ENCODE measurements at regions not wholly inside any gene's neighbourhood (a gene's known extent, or its start where the extent isn't known, plus 50 kb on each side); places are given as distances from the start of the nearest gene placed in this dataset.

GRCh38 chr7:21071561-21072501 is 285.1 kb upstream of the SP8 start:
- H3K36me3 ChIP-seq (ENCODE audit: control insufficient read depth in 2 of 2, insufficient read depth in 1 of 2, low read length in 2 of 2), result no peaks in the 10 kb centered on the region
- no peak overlapping the region for H3K4me3 ChIP-seq (ENCODE audit: low read depth, low read length)
- H3K9me3 ChIP-seq (ENCODE audit: control insufficient read depth, insufficient read depth, low read depth, low read length), result no peaks in the 10 kb centered on the region
- H3K27ac ChIP-seq (ENCODE audit: extremely low read depth, low read depth, low read length), result no peak overlapping the region
- POLR2A ChIA-PET, result no interaction called here
- peaks cover 9% of the 10 kb centered on the region; the same call in 1 of the 2 replicates for H3K4me1 ChIP-seq (ENCODE audit: control insufficient read depth, insufficient read depth, low read length)
- CTCF ChIA-PET, result interaction anchor here (0.6 kb wide), 1 partner anchor 34 kb away, joined by 4 read pairs; no protein-coding TSS in a partner anchor
- no peak for TF ChIP-seq ZNF433 (tag by site-specific recombination; IDR thresholded peaks at IDR 0.05; ENCODE audit: low read depth)
- TF ChIP-seq ZNF558 (tag by site-specific recombination; IDR thresholded peaks at IDR 0.05), result no peak
- TF ChIP-seq ZNF843 (tag by site-specific recombination; IDR thresholded peaks at IDR 0.05), result no peak
- no peak for TF ChIP-seq ATF2 (tag by site-specific recombination; IDR thresholded peaks at IDR 0.05; ENCODE audit: low read depth)
- no peak for TF ChIP-seq ZBTB8A (tag by site-specific recombination; IDR thresholded peaks at IDR 0.05)
- no peak for TF ChIP-seq ZNF610 (tag by site-specific recombination; IDR thresholded peaks at IDR 0.05; ENCODE audit: borderline replicate concordance)

DNA sequence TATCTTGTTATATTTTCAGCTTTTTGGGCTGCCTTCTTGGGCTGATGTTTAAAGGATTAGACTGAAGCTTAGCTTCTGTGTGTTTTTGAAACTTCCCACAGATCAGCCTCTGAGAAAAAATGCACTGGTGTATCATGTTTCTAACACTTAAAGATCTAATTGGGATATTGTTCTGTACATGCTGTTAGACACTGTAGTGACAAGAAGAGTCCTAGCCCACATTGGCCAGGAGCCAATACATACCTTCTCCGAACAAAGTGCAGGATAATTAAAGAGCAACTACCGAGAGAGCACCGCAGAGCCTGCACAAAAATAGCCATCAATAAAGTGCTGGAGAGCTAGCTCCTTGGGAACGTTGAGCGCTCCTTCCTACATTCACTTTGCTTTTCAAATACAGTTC is 289.4 kb upstream of the SP8 start:
- CTCF ChIA-PET, result interaction anchor here (1.2 kb wide), 1 partner anchor 665 kb away, joined by 4 read pairs; no protein-coding TSS in a partner anchor
- TF ChIP-seq PATZ1 (tag by site-specific recombination; IDR thresholded peaks at IDR 0.05) (no peak), ZNF600 (tag by site-specific recombination; IDR thresholded peaks at IDR 0.05) (no peak; the same call in 1 of the 2 replicates), ZNF768 (tag by site-specific recombination; IDR thresholded peaks at IDR 0.05) (no peak), KLF8 (tag by site-specific recombination; IDR thresholded peaks at IDR 0.05) (no peak), ZNF138 (tag by site-specific recombination; IDR thresholded peaks at IDR 0.05; ENCODE audit: borderline replicate concordance) (no peak), ZNF174 (tag by site-specific recombination; IDR thresholded peaks at IDR 0.05) (no peak), ZSCAN16 (tag by site-specific recombination; IDR thresholded peaks at IDR 0.05) (0 out of 2 replicates have a peak, but pooled peaks have one; percentile 24), REST (tag by site-specific recombination; IDR thresholded peaks at IDR 0.05) (no peak), ZBTB8A (tag by site-specific recombination; IDR thresholded peaks at IDR 0.05) (no peak; the same call in 1 of the 2 replicates), TCF7L2 (IDR thresholded peaks at IDR 0.05; ENCODE audit: borderline replicate concordance, low read depth, low read length) (peak; percentile 32; the same call in 1 of the 2 replicates), ZNF404 (tag by site-specific recombination; IDR thresholded peaks at IDR 0.05) (no peak)
- TF ChIP-seq, protein P1, sequence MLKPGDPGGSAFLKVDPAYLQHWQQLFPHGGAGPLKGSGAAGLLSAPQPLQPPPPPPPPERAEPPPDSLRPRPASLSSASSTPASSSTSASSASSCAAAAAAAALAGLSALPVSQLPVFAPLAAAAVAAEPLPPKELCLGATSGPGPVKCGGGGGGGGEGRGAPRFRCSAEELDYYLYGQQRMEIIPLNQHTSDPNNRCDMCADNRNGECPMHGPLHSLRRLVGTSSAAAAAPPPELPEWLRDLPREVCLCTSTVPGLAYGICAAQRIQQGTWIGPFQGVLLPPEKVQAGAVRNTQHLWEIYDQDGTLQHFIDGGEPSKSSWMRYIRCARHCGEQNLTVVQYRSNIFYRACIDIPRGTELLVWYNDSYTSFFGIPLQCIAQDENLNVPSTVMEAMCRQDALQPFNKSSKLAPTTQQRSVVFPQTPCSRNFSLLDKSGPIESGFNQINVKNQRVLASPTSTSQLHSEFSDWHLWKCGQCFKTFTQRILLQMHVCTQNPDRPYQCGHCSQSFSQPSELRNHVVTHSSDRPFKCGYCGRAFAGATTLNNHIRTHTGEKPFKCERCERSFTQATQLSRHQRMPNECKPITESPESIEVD (tag by site-specific recombination; IDR thresholded peaks at IDR 0.05), result peak; percentile 79
- TF ChIP-seq, protein P2, sequence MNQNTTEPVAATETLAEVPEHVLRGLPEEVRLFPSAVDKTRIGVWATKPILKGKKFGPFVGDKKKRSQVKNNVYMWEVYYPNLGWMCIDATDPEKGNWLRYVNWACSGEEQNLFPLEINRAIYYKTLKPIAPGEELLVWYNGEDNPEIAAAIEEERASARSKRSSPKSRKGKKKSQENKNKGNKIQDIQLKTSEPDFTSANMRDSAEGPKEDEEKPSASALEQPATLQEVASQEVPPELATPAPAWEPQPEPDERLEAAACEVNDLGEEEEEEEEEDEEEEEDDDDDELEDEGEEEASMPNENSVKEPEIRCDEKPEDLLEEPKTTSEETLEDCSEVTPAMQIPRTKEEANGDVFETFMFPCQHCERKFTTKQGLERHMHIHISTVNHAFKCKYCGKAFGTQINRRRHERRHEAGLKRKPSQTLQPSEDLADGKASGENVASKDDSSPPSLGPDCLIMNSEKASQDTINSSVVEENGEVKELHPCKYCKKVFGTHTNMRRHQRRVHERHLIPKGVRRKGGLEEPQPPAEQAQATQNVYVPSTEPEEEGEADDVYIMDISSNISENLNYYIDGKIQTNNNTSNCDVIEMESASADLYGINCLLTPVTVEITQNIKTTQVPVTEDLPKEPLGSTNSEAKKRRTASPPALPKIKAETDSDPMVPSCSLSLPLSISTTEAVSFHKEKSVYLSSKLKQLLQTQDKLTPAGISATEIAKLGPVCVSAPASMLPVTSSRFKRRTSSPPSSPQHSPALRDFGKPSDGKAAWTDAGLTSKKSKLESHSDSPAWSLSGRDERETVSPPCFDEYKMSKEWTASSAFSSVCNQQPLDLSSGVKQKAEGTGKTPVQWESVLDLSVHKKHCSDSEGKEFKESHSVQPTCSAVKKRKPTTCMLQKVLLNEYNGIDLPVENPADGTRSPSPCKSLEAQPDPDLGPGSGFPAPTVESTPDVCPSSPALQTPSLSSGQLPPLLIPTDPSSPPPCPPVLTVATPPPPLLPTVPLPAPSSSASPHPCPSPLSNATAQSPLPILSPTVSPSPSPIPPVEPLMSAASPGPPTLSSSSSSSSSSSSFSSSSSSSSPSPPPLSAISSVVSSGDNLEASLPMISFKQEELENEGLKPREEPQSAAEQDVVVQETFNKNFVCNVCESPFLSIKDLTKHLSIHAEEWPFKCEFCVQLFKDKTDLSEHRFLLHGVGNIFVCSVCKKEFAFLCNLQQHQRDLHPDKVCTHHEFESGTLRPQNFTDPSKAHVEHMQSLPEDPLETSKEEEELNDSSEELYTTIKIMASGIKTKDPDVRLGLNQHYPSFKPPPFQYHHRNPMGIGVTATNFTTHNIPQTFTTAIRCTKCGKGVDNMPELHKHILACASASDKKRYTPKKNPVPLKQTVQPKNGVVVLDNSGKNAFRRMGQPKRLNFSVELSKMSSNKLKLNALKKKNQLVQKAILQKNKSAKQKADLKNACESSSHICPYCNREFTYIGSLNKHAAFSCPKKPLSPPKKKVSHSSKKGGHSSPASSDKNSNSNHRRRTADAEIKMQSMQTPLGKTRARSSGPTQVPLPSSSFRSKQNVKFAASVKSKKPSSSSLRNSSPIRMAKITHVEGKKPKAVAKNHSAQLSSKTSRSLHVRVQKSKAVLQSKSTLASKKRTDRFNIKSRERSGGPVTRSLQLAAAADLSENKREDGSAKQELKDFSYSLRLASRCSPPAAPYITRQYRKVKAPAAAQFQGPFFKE (tag by site-specific recombination; IDR thresholded peaks at IDR 0.05; ENCODE audit: borderline replicate concordance), result no peak

More for the DNA sequence above, 289.4 kb upstream of the SP8 start:
- no peaks in the 10 kb centered on the region for H3K9me3 ChIP-seq (ENCODE audit: control insufficient read depth, insufficient read depth, low read depth, low read length)
- no peak overlapping the region for H3K4me3 ChIP-seq (ENCODE audit: low read depth, low read length)
- no peaks in the 10 kb centered on the region for H3K36me3 ChIP-seq (ENCODE audit: control insufficient read depth in 2 of 2, insufficient read depth in 1 of 2, low read length in 2 of 2)
- H3K27ac ChIP-seq (ENCODE audit: extremely low read depth, low read depth, low read length), result no peak overlapping the region
- POLR2A ChIA-PET, result no interaction called here
- peaks cover 9% of the 10 kb centered on the region; the same call in 1 of the 2 replicates for H3K4me1 ChIP-seq (ENCODE audit: control insufficient read depth, insufficient read depth, low read length)

Measured in HEK293 (cell line).